HEK293 (cell line): ENCODE measurements at regions not wholly inside any gene's neighbourhood (a gene's known extent, or its start where the extent isn't known, plus 50 kb on each side); places are given as distances from the start of the nearest gene placed in this dataset.

ENCODE experiments used
- CTCF ChIA-PET: fragments of 350-600 bp; formaldehyde crosslinking; extraction: SDS; loops from one replicate; lab custom pipeline; 2021; ENCODE audit warnings: antibody characterized with exemption; lab: Yijun Ruan, JAX
- POLR2A ChIA-PET: fragments of 300-600 bp; formaldehyde crosslinking; extraction: SDS; loops from one replicate; lab custom pipeline; 2020; ENCODE audit warnings: antibody characterized with exemption, inconsistent platforms; lab: Yijun Ruan, JAX
- H3K27ac ChIP-seq: fragments of 200-500 bp; sonication (Bioruptor generic); 2 replicates; pipeline ENCODE4 v1.5.1; 2014; ENCODE audit warnings: low read depth, low read length, control low read depth, inconsistent platforms; ENCODE audit errors: extremely low read depth
- H3K36me3 ChIP-seq, 2 experiments: fragments of 200-500 bp in 1 of 2; sonication (Bioruptor generic) in 1 of 2; 1 replicate in 1 of 2; 2 replicates in 1 of 2; pipeline ENCODE4 v1.5.1; 2014 to 2017; ENCODE audit warnings: inconsistent platforms in 2 of 2, low read length in 2 of 2; ENCODE audit not compliant: control insufficient read depth in 2 of 2, insufficient read depth in 1 of 2
- H3K4me1 ChIP-seq: fragments of 200-500 bp; sonication (Bioruptor generic); 2 replicates; pipeline ENCODE4 v1.5.1; 2014; ENCODE audit warnings: mild to moderate bottlenecking, low read length, inconsistent platforms; ENCODE audit not compliant: control insufficient read depth, insufficient read depth
- H3K4me3 ChIP-seq: 2 replicates; pipeline ENCODE4 v1.5.1; 2011; ENCODE audit warnings: low read depth, mild to moderate bottlenecking, control low read depth, low read length, moderate library complexity
- H3K9me3 ChIP-seq: fragments of 200-500 bp; sonication (Bioruptor generic); 2 replicates; pipeline ENCODE4 v1.5.1; 2014; ENCODE audit warnings: low read depth, low read length, inconsistent platforms; ENCODE audit not compliant: control insufficient read depth, insufficient read depth
- HOXD13 ChIP-seq: sonication (generic); formaldehyde crosslinking; IDR thresholded peaks from 2 replicates; pipeline ENCODE4 v1.8.0; 2022; ENCODE audit warnings: missing genetic modification reagents, borderline replicate concordance
- KLF1 ChIP-seq: fragments of 450-650 bp; formaldehyde crosslinking; IDR thresholded peaks from 2 replicates; pipeline ENCODE4 v1.5.1; 2016; ENCODE audit warnings: missing biosample characterization, missing genetic modification characterization
- PBX3 ChIP-seq: sonication (generic); formaldehyde crosslinking; IDR thresholded peaks from 2 replicates; pipeline ENCODE4 v1.8.1; 2022; ENCODE audit warnings: mild to moderate bottlenecking, moderate library complexity, missing genetic modification reagents
- REST ChIP-seq: fragments of 450-650 bp; formaldehyde crosslinking; IDR thresholded peaks from 2 replicates; pipeline ENCODE4 v1.5.1; 2016; ENCODE audit warnings: missing biosample characterization, missing genetic modification characterization
- SCRT2 ChIP-seq: fragments of 450-650 bp; formaldehyde crosslinking; IDR thresholded peaks from 2 replicates; pipeline ENCODE4 v1.5.1; 2016; ENCODE audit warnings: missing biosample characterization, missing genetic modification characterization
- ZBTB6 ChIP-seq: fragments of 450-650 bp; formaldehyde crosslinking; IDR thresholded peaks from 2 replicates; pipeline ENCODE4 v1.5.1; 2017; ENCODE audit warnings: missing biosample characterization, missing genetic modification characterization
- ZEB2 ChIP-seq: fragments of 450-650 bp; formaldehyde crosslinking; IDR thresholded peaks from 2 replicates; pipeline ENCODE4 v1.5.1; 2016; ENCODE audit warnings: missing biosample characterization, missing genetic modification characterization
- ZFHX2 ChIP-seq: fragments of 450-650 bp; formaldehyde crosslinking; conservative IDR thresholded peaks from 2 replicates; pipeline ENCODE4 v1.5.1; 2016; ENCODE audit warnings: missing biosample characterization, missing genetic modification characterization
- ZFP69B ChIP-seq: fragments of 450-650 bp; formaldehyde crosslinking; IDR thresholded peaks from 2 replicates; pipeline ENCODE4 v1.5.1; 2016; ENCODE audit warnings: missing biosample characterization, missing genetic modification characterization
- ZIC2 ChIP-seq: fragments of 450-650 bp; formaldehyde crosslinking; IDR thresholded peaks from 2 replicates; pipeline ENCODE4 v1.5.1; 2016; ENCODE audit warnings: missing biosample characterization, missing genetic modification characterization
- ZNF138 ChIP-seq: fragments of 450-650 bp; formaldehyde crosslinking; IDR thresholded peaks from 2 replicates; pipeline ENCODE4 v1.5.1; 2016; ENCODE audit warnings: missing biosample characterization, missing genetic modification characterization, borderline replicate concordance
- ZNF157 ChIP-seq: fragments of 450-650 bp; formaldehyde crosslinking; IDR thresholded peaks from 2 replicates; pipeline ENCODE4 v1.5.1; 2016; ENCODE audit warnings: missing biosample characterization, missing genetic modification characterization
- ZNF223 ChIP-seq: fragments of 450-650 bp; formaldehyde crosslinking; IDR thresholded peaks from 2 replicates; pipeline ENCODE4 v1.5.1; 2016; ENCODE audit warnings: missing biosample characterization, missing genetic modification characterization
- ZNF239 ChIP-seq: fragments of 450-650 bp; formaldehyde crosslinking; IDR thresholded peaks from 2 replicates; pipeline ENCODE4 v1.5.1; 2016; ENCODE audit warnings: missing biosample characterization, missing genetic modification characterization
- ZNF280C ChIP-seq: fragments of 450-650 bp; formaldehyde crosslinking; IDR thresholded peaks from 2 replicates; pipeline ENCODE4 v1.5.1; 2016; ENCODE audit warnings: missing biosample characterization, missing genetic modification characterization
- ZNF341 ChIP-seq: fragments of 450-650 bp; formaldehyde crosslinking; IDR thresholded peaks from 2 replicates; pipeline ENCODE4; 2016; ENCODE audit warnings: low read depth, missing biosample characterization, missing genetic modification characterization
- ZNF394 ChIP-seq: fragments of 450-650 bp; formaldehyde crosslinking; IDR thresholded peaks from 2 replicates; pipeline ENCODE4 v1.5.1; 2016; ENCODE audit warnings: missing biosample characterization, missing genetic modification characterization, mild to moderate bottlenecking, moderate library complexity, borderline replicate concordance
- ZNF416 ChIP-seq: fragments of 450-650 bp; formaldehyde crosslinking; IDR thresholded peaks from 2 replicates; pipeline ENCODE4 v1.5.1; 2016; ENCODE audit warnings: missing biosample characterization, missing genetic modification characterization
- ZNF558 ChIP-seq: fragments of 450-650 bp; formaldehyde crosslinking; IDR thresholded peaks from 2 replicates; pipeline ENCODE4 v1.5.1; 2016; ENCODE audit warnings: missing biosample characterization, missing genetic modification characterization
- ZSCAN4 ChIP-seq: fragments of 450-650 bp; formaldehyde crosslinking; IDR thresholded peaks from 2 replicates; pipeline ENCODE4 v1.5.1; 2017; ENCODE audit warnings: missing biosample characterization, missing genetic modification characterization

- Histone ChIP-seq H3K4me1 (no peaks in the 10 kb centered on the region), H3K9me3 (no peaks in the 10 kb centered on the region), H3K36me3 (no peaks in the 10 kb centered on the region), H3K27ac (no peak overlapping the region), H3K4me3 (no peak overlapping the region)
- no peak for TF ChIP-seq ZNF223 (tag by site-specific recombination)
- 0 out of 2 replicates have a peak, but pooled peaks have one; percentile 24 for TF ChIP-seq REST (tag by site-specific recombination)
- CTCF ChIA-PET = interaction anchor here (0.5 to 1.7 kb wide), 2 partner anchors 10 to 277 kb away, joined by 4 to 8 read pairs; no protein-coding TSS in a partner anchor
- POLR2A ChIA-PET = no interaction called here
Measured at GRCh38 chr11:69921128-69922014, 102.2 kb upstream of the FGF3 start.

GRCh38 chr11:69922015-69922595, 102.9 kb upstream of the FGF3 start:
- CTCF ChIA-PET = interaction anchor here (0.6 to 1.0 kb wide), 4 partner anchors 11 to 270 kb away, joined by 3 read pairs; no protein-coding TSS in a partner anchor
- Histone ChIP-seq H3K9me3 (no peaks in the 10 kb centered on the region), H3K27ac (no peak overlapping the region), H3K4me3 (no peak overlapping the region), H3K4me1 (no peaks in the 10 kb centered on the region), H3K36me3 (no peaks in the 10 kb centered on the region)
- TF ChIP-seq ZNF138 (tag by site-specific recombination) (no peak), ZNF341 (tag by site-specific recombination) (peak; percentile 48), ZFHX2 (no peak), ZNF239 (tag by site-specific recombination) (no peak), ZIC2 (tag by site-specific recombination) (peak; percentile 27), KLF1 (no peak), ZNF416 (no peak), ZNF157 (no peak), ZFP69B (tag by site-specific recombination) (no peak)
- POLR2A ChIA-PET = no interaction called here

GRCh38 chr11:69922596-69923111, 103.4 kb upstream of the FGF3 start:
- H3K27ac ChIP-seq = no peak overlapping the region
- H3K36me3 ChIP-seq = no peaks in the 10 kb centered on the region
- POLR2A ChIA-PET = no interaction called here
- CTCF ChIA-PET = interaction anchor here (0.6 to 1.1 kb wide), 5 partner anchors 11 to 273 kb away, joined by 3 read pairs; no protein-coding TSS in a partner anchor
- H3K9me3 ChIP-seq = no peaks in the 10 kb centered on the region
- H3K4me1 ChIP-seq = no peaks in the 10 kb centered on the region
- H3K4me3 ChIP-seq = no peak overlapping the region
- TF ChIP-seq ZNF280C = no peak
- TF ChIP-seq ZNF394 (tag by site-specific recombination) = no peak
- no peak for TF ChIP-seq SCRT2
- TF ChIP-seq ZNF558 (tag by site-specific recombination) = no peak
- TF ChIP-seq ZSCAN4 (tag by site-specific recombination) = no peak
- TF ChIP-seq PBX3 (CRISPR knock-in tag) = no peak
- no peak for TF ChIP-seq ZEB2 (tag by site-specific recombination)
- no peak for TF ChIP-seq ZNF223 (tag by site-specific recombination)
- no peak for TF ChIP-seq ZBTB6 (tag by site-specific recombination)
- no peak for TF ChIP-seq HOXD13 (CRISPR knock-in tag)
